Cardiac muscle cell (in vitro differentiated cells and primary cell): ENCODE measurements at regions not wholly inside any gene's neighbourhood (a gene's known extent, or its start where the extent isn't known, plus 50 kb on each side); places are given as distances from the start of the nearest gene placed in this dataset.
A peak's percentile ranks its signal among the peaks of the same experiment; 100 is the strongest.

ENCODE experiments used
- DNase-seq, 2 donors: peaks; one replicate each; pipeline versions ENCODE4 v3.0.0 to v3.0.0-alpha.2; 2010 to 2017; ENCODE audit warnings: low read depth in 1 of 2, low spot score in 1 of 2
- H3K27ac ChIP-seq: fragments of 200-600 bp; sonication (generic); 2 replicates; pipeline ENCODE4 v1.5.1; 2016
- H3K27me3 ChIP-seq: fragments of 200-600 bp; sonication (generic); 2 replicates; pipeline ENCODE4 v1.6.0; 2016; ENCODE audit warnings: control low read depth
- H3K36me3 ChIP-seq: fragments of 200-600 bp; sonication (generic); 2 replicates; pipeline ENCODE4 v1.5.1; 2016; ENCODE audit warnings: control low read depth
- H3K4me1 ChIP-seq: fragments of 200-600 bp; sonication (generic); 2 replicates; pipeline ENCODE4 v1.8.1; 2017; ENCODE audit warnings: low read depth, mild to moderate bottlenecking, mixed run types
- H3K4me3 ChIP-seq: fragments of 200-600 bp; sonication (generic); 2 replicates; pipeline ENCODE4 v1.5.1; 2016; ENCODE audit warnings: mild to moderate bottlenecking
- H3K9me3 ChIP-seq: fragments of 200-600 bp; sonication (generic); 2 replicates; pipeline ENCODE4 v1.5.1; 2017; ENCODE audit warnings: low read depth, mild to moderate bottlenecking, control low read depth
- TF ChIP-seq, protein P1 (sequence below): IDR thresholded peaks from 2 replicates; pipeline ENCODE4 v1.5.1; 2012; ENCODE audit warnings: low read depth, mild to moderate bottlenecking, low read length

DNA sequence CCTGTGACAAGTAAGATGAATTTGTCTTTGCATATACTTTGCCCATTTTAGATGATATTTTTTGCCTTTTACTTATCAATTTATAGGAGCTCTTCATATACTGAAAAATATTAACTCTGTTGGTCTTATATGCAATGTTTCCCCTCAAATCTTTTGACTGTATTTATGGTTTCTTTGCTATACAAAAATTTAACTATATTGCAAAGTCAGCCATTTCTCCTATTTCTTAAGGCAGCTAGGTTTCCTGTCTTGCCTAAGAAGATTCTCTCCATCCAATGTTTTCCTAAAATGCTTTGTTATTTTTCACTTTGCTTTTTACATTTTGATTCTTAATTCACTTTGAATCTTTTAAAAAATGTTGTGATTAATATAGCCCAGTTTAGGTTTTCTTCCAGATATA is 273.1 kb downstream of the NSG2 start:
- Histone ChIP-seq H3K27ac (no peak overlapping the region), H3K4me1 (no peaks in the 10 kb centered on the region), H3K4me3 (no peak overlapping the region), H3K36me3 (no peaks in the 10 kb centered on the region), H3K9me3 (peaks cover 5% of the 10 kb centered on the region), H3K27me3 (peaks cover 35% of the 10 kb centered on the region)
- TF ChIP-seq, protein P1, sequence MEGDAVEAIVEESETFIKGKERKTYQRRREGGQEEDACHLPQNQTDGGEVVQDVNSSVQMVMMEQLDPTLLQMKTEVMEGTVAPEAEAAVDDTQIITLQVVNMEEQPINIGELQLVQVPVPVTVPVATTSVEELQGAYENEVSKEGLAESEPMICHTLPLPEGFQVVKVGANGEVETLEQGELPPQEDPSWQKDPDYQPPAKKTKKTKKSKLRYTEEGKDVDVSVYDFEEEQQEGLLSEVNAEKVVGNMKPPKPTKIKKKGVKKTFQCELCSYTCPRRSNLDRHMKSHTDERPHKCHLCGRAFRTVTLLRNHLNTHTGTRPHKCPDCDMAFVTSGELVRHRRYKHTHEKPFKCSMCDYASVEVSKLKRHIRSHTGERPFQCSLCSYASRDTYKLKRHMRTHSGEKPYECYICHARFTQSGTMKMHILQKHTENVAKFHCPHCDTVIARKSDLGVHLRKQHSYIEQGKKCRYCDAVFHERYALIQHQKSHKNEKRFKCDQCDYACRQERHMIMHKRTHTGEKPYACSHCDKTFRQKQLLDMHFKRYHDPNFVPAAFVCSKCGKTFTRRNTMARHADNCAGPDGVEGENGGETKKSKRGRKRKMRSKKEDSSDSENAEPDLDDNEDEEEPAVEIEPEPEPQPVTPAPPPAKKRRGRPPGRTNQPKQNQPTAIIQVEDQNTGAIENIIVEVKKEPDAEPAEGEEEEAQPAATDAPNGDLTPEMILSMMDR: no peak
- no peak for DNase-seq

- Histone ChIP-seq H3K4me1 (no peaks in the 10 kb centered on the region), H3K27ac (no peak overlapping the region), H3K36me3 (no peaks in the 10 kb centered on the region), H3K27me3 (peaks cover 35% of the 10 kb centered on the region), H3K9me3 (peaks cover 5% of the 10 kb centered on the region), H3K4me3 (no peak overlapping the region)
- DNase-seq: no peak
- TF ChIP-seq, protein P1: no peak
Measured at GRCh38 chr5:174319551-174319950, 274.0 kb downstream of the NSG2 start.

DNA sequence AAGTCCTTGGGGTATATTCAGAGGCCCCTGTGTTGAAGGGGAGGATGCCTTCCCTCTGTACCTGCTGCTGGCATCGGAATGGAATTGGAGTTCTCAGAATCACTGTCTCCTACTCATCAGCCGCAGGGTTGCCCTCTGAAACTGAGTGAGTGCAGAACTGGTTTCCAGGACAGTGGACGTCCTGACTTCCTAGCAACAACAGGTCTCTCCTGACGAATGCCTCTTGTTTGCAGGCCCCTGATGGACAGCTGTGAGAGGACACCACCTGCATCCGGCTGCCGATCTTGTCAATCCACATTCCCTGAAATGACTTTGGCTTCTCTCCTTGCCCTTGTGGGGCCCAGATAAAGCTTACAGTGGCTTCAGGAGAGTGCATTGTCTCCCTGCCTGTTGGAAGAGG is 274.5 kb downstream of the NSG2 start:
- Histone ChIP-seq H3K4me3 (no peak overlapping the region), H3K36me3 (no peaks in the 10 kb centered on the region), H3K27ac (no peak overlapping the region), H3K4me1 (no peaks in the 10 kb centered on the region), H3K27me3 (peaks cover 35% of the 10 kb centered on the region), H3K9me3 (peaks cover 5% of the 10 kb centered on the region)
- TF ChIP-seq, protein P1: no peak
- no peak for DNase-seq

GRCh38 chr5:174323878-174324281 is 278.4 kb downstream of the NSG2 start:
- peak; percentile 58 to 72 for DNase-seq
- Histone ChIP-seq H3K27me3 (peaks cover 21% of the 10 kb centered on the region), H3K9me3 (peaks cover 5% of the 10 kb centered on the region), H3K4me1 (peaks cover 4% of the 10 kb centered on the region), H3K27ac (no peak overlapping the region), H3K4me3 (no peak overlapping the region), H3K36me3 (no peaks in the 10 kb centered on the region)
- TF ChIP-seq, protein P1: no peak

- Histone ChIP-seq H3K4me1 (peaks cover 4% of the 10 kb centered on the region), H3K27me3 (peaks cover 15% of the 10 kb centered on the region), H3K4me3 (no peak overlapping the region), H3K9me3 (peaks cover 5% of the 10 kb centered on the region), H3K36me3 (no peaks in the 10 kb centered on the region), H3K27ac (no peak overlapping the region)
- TF ChIP-seq, protein P1: no peak
- peak in 1 of 2 donors; percentile 27 for DNase-seq
Measured at GRCh38 chr5:174324680-174325079, 279.2 kb downstream of the NSG2 start.

GRCh38 chr5:174325431-174325830 is 279.9 kb downstream of the NSG2 start:
- DNase-seq: no peak
- TF ChIP-seq, protein P1: no peak
- Histone ChIP-seq H3K36me3 (no peaks in the 10 kb centered on the region), H3K9me3 (peaks cover 5% of the 10 kb centered on the region), H3K4me1 (peaks cover 4% of the 10 kb centered on the region), H3K27ac (no peak overlapping the region), H3K27me3 (peaks cover 10% of the 10 kb centered on the region), H3K4me3 (no peak overlapping the region)
